Natural killer cell (primary cell): ENCODE measurements at regions not wholly inside any gene's neighbourhood (a gene's known extent, or its start where the extent isn't known, plus 50 kb on each side); places are given as distances from the start of the nearest gene placed in this dataset.

Source experiments
- ATAC-seq, 3 donors: fragments of 150-1000 bp in 2 of 3; fragments of 200-7000 bp in 1 of 3; cut with Tn5 transposase; 1 replicate in 1 of 3; 2 replicates in 2 of 3; pipeline ENCODE4 v1.10.0; 2021; ENCODE audit warnings: mild to moderate bottlenecking in 2 of 3, moderate library complexity in 2 of 3
- DNase-seq, 2 donors: peaks; one replicate each; pipeline versions ENCODE4 v3.0.0 to v3.0.0-alpha.2; 2013 to 2021; ENCODE audit warnings: mixed read lengths in 1 of 2
- H3K27ac ChIP-seq: one replicate; pipeline ENCODE4 v1.5.1; 2013; ENCODE audit warnings: mild to moderate bottlenecking, low read length
- H3K27me3 ChIP-seq: one replicate; pipeline ENCODE4 v1.6.1; 2013; ENCODE audit warnings: low read length; ENCODE audit not compliant: control insufficient read depth, insufficient read depth
- H3K36me3 ChIP-seq: one replicate; pipeline ENCODE4 v1.6.1; 2013; ENCODE audit warnings: low read length; ENCODE audit not compliant: control insufficient read depth, insufficient read depth
- H3K4me1 ChIP-seq: one replicate; pipeline ENCODE4 v1.6.1; 2013; ENCODE audit warnings: low read length; ENCODE audit not compliant: control insufficient read depth, insufficient read depth
- H3K4me3 ChIP-seq: one replicate; pipeline ENCODE4 v1.5.1; 2013; ENCODE audit warnings: low read length
- H3K9me3 ChIP-seq: one replicate; pipeline ENCODE4 v1.6.1; 2013; ENCODE audit warnings: low read length; ENCODE audit not compliant: control insufficient read depth, insufficient read depth
- H3K27ac Mint-ChIP-seq, 2 donors: one replicate each; pipeline ENCODE4 v1.8.0; 2022; ENCODE audit warnings: mild to moderate bottlenecking in 2 of 2, mixed read lengths in 2 of 2, moderate library complexity in 1 of 2
- H3K27me3 Mint-ChIP-seq, 2 donors: one replicate each; pipeline ENCODE4 v1.8.0; 2022; ENCODE audit warnings: low read depth in 2 of 2, mixed read lengths in 2 of 2
- H3K36me3 Mint-ChIP-seq: one replicate; pipeline ENCODE4 v1.8.0; 2022; ENCODE audit warnings: mixed read lengths
- H3K4me1 Mint-ChIP-seq, 2 donors: one replicate each; pipeline ENCODE4 v1.8.0; 2022; ENCODE audit warnings: mixed read lengths in 2 of 2
- H3K4me3 Mint-ChIP-seq: one replicate; pipeline ENCODE4 v1.8.0; 2022; ENCODE audit warnings: mild to moderate bottlenecking, moderate library complexity, mixed read lengths
- H3K9me3 Mint-ChIP-seq, 2 donors: one replicate each; pipeline ENCODE4 v1.8.0; 2022; ENCODE audit warnings: mixed read lengths in 2 of 2
- CTCF ChIP-seq: fragments of 200-600 bp; IDR thresholded peaks from one replicate; pipeline ENCODE4 v1.8.0; 2022; ENCODE audit warnings: antibody characterized with exemption
- WGBS: methylation state at CpG from one replicate; pipeline ENCODE4 v1.1.7; 2013; ENCODE audit warnings: missing lambda C conversion rate; ENCODE audit not compliant: insufficient coverage; 5-methylcytosine and 5-hydroxymethylcytosine counted together
- intact Hi-C: fragments of 100-400 bp; cut with micrococcal nuclease; formaldehyde crosslinking; loops from one replicate; pipeline ENCODE4 v1.14.2; 2022

GRCh38 chr7:138346975-138347374, 113.1 kb upstream of the TRIM24 start:
- Histone ChIP-seq H3K4me1 (no peaks in the 10 kb centered on the region), H3K36me3 (no peaks in the 10 kb centered on the region), H3K27ac (no peak overlapping the region), H3K27me3 (no peaks in the 10 kb centered on the region), H3K9me3 (peaks cover 17% of the 10 kb centered on the region), H3K4me3 (no peak overlapping the region)
- H3K4me1 Mint-ChIP-seq = no peaks in the 10 kb centered on the region
- no peaks in the 10 kb centered on the region for H3K27me3 Mint-ChIP-seq
- intact Hi-C loops = no loop called here
- no peak for TF ChIP-seq CTCF
- no peak overlapping the region for H3K27ac Mint-ChIP-seq
- H3K9me3 Mint-ChIP-seq = peaks cover 10 to 26% of the 10 kb centered on the region in 2 donors
- H3K36me3 Mint-ChIP-seq = peaks cover 2% of the 10 kb centered on the region
- 89% methylated on average over 2 of the region's 2 CpGs for WGBS
- DNase-seq (no peak), ATAC-seq (no peak)
- H3K4me3 Mint-ChIP-seq = no peak overlapping the region

GRCh38 chr7:138349841-138350700, 110.0 kb upstream of the TRIM24 start:
- Histone ChIP-seq H3K4me1 (no peaks in the 10 kb centered on the region), H3K36me3 (no peaks in the 10 kb centered on the region), H3K27me3 (no peaks in the 10 kb centered on the region), H3K4me3 (no peak overlapping the region), H3K27ac (no peak overlapping the region), H3K9me3 (peaks cover 13% of the 10 kb centered on the region)
- no peak for ATAC-seq
- Mint-ChIP-seq H3K9me3 (peaks cover 6 to 20% of the 10 kb centered on the region in 2 donors), H3K36me3 (no peaks in the 10 kb centered on the region), H3K27ac (no peak overlapping the region), H3K4me3 (no peak overlapping the region), H3K4me1 (no peaks in the 10 kb centered on the region), H3K27me3 (no peaks in the 10 kb centered on the region)
- no peak for DNase-seq
- 88% methylated on average over 5 of the region's 6 CpGs for WGBS
- no peak for TF ChIP-seq CTCF
- intact Hi-C loops = no loop called here

- Mint-ChIP-seq H3K36me3 (no peaks in the 10 kb centered on the region), H3K27ac (no peak overlapping the region), H3K9me3 (peaks cover 7 to 17% of the 10 kb centered on the region in 2 donors), H3K27me3 (no peaks in the 10 kb centered on the region), H3K4me3 (no peak overlapping the region), H3K4me1 (no peaks in the 10 kb centered on the region)
- Histone ChIP-seq H3K4me3 (no peak overlapping the region), H3K27ac (no peak overlapping the region), H3K27me3 (no peaks in the 10 kb centered on the region), H3K4me1 (no peaks in the 10 kb centered on the region), H3K36me3 (no peaks in the 10 kb centered on the region), H3K9me3 (peaks cover 6% of the 10 kb centered on the region)
- 83% methylated on average over 2 of the region's 2 CpGs for WGBS
- TF ChIP-seq CTCF = no peak
- intact Hi-C loops = no loop called here
- DNase-seq = no peak
- peak in 1 of 3 donors; percentile 27 for ATAC-seq
Observed at GRCh38 chr7:138350701-138351357, 109.2 kb upstream of the TRIM24 start.
